Hematopoietic multipotent progenitor cell treated with erythropoietin and hydrocortisone succinate and interleukin-3 and kit ligand, for 8 days (in vitro differentiated cells): ENCODE measurements at regions not wholly inside any gene's neighbourhood (a gene's known extent, or its start where the extent isn't known, plus 50 kb on each side); places are given as distances from the start of the nearest gene placed in this dataset.

Source experiments
- DNase-seq: peaks from one replicate; pipeline ENCODE4 v3.0.0-alpha.2; 2015

- DNase-seq = no peak
Measured at GRCh38 chr6:144739873-144740272, 454.7 kb downstream of the UTRN start.

GRCh38 chr6:144741659-144742058 is 456.5 kb downstream of the UTRN start:
- DNase-seq = no peak

- no peak for DNase-seq
Measured at GRCh38 chr6:144742779-144743178, 457.6 kb downstream of the UTRN start.

GRCh38 chr6:144744720-144745119 is 459.6 kb downstream of the UTRN start:
- no peak for DNase-seq

- DNase-seq = no peak
Measured at GRCh38 chr6:144745439-144745838, 460.3 kb downstream of the UTRN start.

- DNase-seq = no peak
Measured at GRCh38 chr6:144746902-144747469, 461.9 kb downstream of the UTRN start.

- DNase-seq = no peak
Measured at GRCh38 chr6:144749263-144749662, 464.1 kb downstream of the UTRN start.

- no peak for DNase-seq
Measured at GRCh38 chr6:144753023-144753705, 468.0 kb downstream of the UTRN start.

GRCh38 chr6:144756469-144756868 is 471.3 kb downstream of the UTRN start:
- no peak for DNase-seq

GRCh38 chr6:144757299-144757698 is 472.2 kb downstream of the UTRN start:
- DNase-seq = no peak

GRCh38 chr6:144757730-144758129 is 472.6 kb downstream of the UTRN start:
- DNase-seq = no peak

GRCh38 chr6:144758602-144759001 is 473.5 kb downstream of the UTRN start:
- DNase-seq = no peak

- DNase-seq = no peak
Measured at GRCh38 chr6:144762469-144762868, 477.3 kb downstream of the UTRN start.

GRCh38 chr6:144767051-144767450 is 481.9 kb downstream of the UTRN start:
- no peak for DNase-seq

- no peak for DNase-seq
Measured at GRCh38 chr6:144768551-144769075, 483.5 kb downstream of the UTRN start.

- DNase-seq = no peak
Measured at GRCh38 chr6:144769142-144769541, 484.0 kb downstream of the UTRN start.

GRCh38 chr6:144776031-144776819 is 491.1 kb downstream of the UTRN start:
- no peak for DNase-seq

GRCh38 chr6:144777249-144777648 is 492.1 kb downstream of the UTRN start:
- DNase-seq = no peak

GRCh38 chr6:144778056-144778455 is 492.9 kb downstream of the UTRN start:
- DNase-seq = no peak

GRCh38 chr6:144778773-144779492 is 493.8 kb downstream of the UTRN start:
- no peak for DNase-seq

- no peak for DNase-seq
Measured at GRCh38 chr6:144781836-144782235, 496.7 kb downstream of the UTRN start.

- DNase-seq = no peak
Measured at GRCh38 chr6:144782634-144783033, 497.5 kb downstream of the UTRN start.

- no peak for DNase-seq
Measured at GRCh38 chr6:144785056-144785455, 499.9 kb downstream of the UTRN start.
